ENCODE measurements at regions not wholly inside any gene's neighbourhood (a gene's known extent, or its start where the extent isn't known, plus 50 kb on each side); places are given as distances from the start of the nearest gene placed in this dataset.

DNA sequence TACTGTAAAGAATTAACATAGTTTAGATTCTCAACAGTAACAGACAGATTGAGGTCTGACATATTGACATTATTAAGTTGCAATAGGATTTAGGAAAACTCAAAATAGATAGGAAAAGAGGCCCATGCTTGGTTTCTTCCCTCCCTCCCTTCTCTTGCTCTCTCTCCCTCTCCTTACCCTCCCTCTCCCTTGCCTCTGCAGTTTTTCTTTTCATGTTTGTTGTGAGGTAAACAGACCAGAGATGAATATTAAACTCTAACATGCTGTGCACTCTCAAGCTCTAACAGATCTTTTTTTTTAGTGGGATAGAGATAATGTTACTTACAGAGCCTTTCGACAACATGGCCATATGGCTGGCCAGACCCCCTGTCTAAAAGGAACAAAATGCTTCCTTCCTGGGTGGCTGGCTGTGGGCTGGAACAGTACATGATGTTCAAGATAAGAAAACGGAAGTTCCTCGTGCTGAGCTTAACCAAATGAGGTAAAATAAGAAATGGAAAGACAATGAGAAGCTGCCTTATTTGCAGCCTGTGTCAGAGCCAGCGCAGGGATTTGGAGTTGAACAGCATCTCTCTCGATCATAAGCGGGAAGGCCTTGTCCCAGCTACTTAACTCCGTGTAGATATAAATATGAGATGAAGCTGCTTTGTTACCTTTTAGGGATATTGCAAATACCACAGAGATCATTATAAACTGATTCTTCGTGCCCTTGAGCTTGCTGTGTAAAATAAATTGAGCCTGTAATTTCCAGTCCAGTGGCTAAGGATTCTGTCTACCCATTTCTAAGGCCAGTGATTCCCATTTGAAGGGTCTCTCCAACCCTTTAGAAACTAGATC is 391.9 kb upstream of the NPVF start:
- no peaks in the 10 kb centered on the region for H4K20me1 ChIP-seq (ENCODE audit: insufficient read depth, low read length)
- no peaks in the 10 kb centered on the region for H3K9me3 ChIP-seq (ENCODE audit: insufficient read depth, low read length)
- no peak overlapping the region for H3K4me3 ChIP-seq (ENCODE audit: low read length)
- no peaks in the 10 kb centered on the region for H3K36me3 ChIP-seq (replicated peaks; ENCODE audit: low read depth, low read length)
- H3K27me3 ChIP-seq (ENCODE audit: low read depth, low read length): no peaks in the 10 kb centered on the region
- H3K4me1 ChIP-seq (ENCODE audit: low read length): no peaks in the 10 kb centered on the region
- no peak overlapping the region for H3K9ac ChIP-seq (ENCODE audit: low read length)
- no peak overlapping the region for H2AFZ ChIP-seq (ENCODE audit: low read depth, low read length)
- TF ChIP-seq EZH2phosphoT487 (IDR thresholded peaks at IDR 0.05; ENCODE audit: low read depth) (no peak), CTCF (IDR thresholded peaks at IDR 0.05; ENCODE audit: low read depth, low read length) (no peak)
- H3K4me2 ChIP-seq (ENCODE audit: low read length): no peak overlapping the region
- no peaks in the 10 kb centered on the region for H3K79me2 ChIP-seq (ENCODE audit: low read length)
- no peak overlapping the region for H3K27ac ChIP-seq (ENCODE audit: low read length)

DNA sequence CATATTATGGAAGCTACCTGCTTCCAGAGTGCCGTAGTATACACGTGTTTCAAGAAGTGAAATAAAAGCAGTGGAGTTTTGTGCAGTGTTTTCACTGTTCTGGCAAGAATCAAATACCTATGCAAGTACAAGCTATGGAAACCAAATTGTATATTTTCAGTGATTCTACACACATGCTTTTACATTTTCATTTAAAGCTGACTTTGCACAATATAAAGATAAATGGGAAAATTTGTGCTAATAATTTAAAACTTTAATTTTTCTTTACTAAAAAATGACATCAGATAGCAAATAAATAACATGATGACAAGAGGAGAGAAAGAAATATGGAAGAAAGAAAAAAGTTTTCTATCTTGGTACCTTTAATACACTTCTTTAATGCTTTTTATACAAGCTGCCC is 393.7 kb upstream of the NPVF start:
- TF ChIP-seq CTCF (IDR thresholded peaks at IDR 0.05; ENCODE audit: low read depth, low read length) (no peak), EZH2phosphoT487 (IDR thresholded peaks at IDR 0.05; ENCODE audit: low read depth) (no peak)
- Histone ChIP-seq H3K4me1 (ENCODE audit: low read length) (no peaks in the 10 kb centered on the region), H4K20me1 (ENCODE audit: insufficient read depth, low read length) (no peaks in the 10 kb centered on the region), H3K36me3 (replicated peaks; ENCODE audit: low read depth, low read length) (no peaks in the 10 kb centered on the region), H3K27ac (ENCODE audit: low read length) (no peak overlapping the region), H3K4me2 (ENCODE audit: low read length) (no peak overlapping the region), H2AFZ (ENCODE audit: low read depth, low read length) (no peak overlapping the region), H3K27me3 (ENCODE audit: low read depth, low read length) (no peaks in the 10 kb centered on the region), H3K9me3 (ENCODE audit: insufficient read depth, low read length) (no peaks in the 10 kb centered on the region), H3K9ac (ENCODE audit: low read length) (no peak overlapping the region), H3K4me3 (ENCODE audit: low read length) (no peak overlapping the region), H3K79me2 (ENCODE audit: low read length) (no peaks in the 10 kb centered on the region)

DNA sequence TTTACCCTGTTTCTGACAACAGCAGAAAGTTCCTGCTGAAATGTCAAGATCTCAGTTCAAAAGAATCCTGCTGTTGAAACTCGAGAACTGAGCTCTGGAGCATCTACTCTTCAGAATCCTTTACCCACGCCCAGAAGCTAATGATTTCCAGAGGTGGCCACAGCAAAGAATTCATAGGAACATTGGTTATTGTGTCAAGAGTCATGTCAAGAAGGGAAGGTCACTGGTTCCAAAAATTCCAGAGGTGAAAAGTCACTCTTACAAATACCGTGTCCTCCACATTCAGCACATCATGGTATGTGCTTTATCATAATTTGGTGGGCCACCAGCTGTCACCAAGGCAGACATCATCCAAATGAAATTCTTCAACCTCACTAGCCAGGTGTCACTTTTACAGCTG is 394.4 kb upstream of the NPVF start:
- H3K36me3 ChIP-seq (replicated peaks; ENCODE audit: low read depth, low read length): no peaks in the 10 kb centered on the region
- H3K4me2 ChIP-seq (ENCODE audit: low read length): no peak overlapping the region
- no peaks in the 10 kb centered on the region for H4K20me1 ChIP-seq (ENCODE audit: insufficient read depth, low read length)
- no peak for TF ChIP-seq EZH2phosphoT487 (IDR thresholded peaks at IDR 0.05; ENCODE audit: low read depth)
- TF ChIP-seq CTCF (IDR thresholded peaks at IDR 0.05; ENCODE audit: low read depth, low read length): no peak
- no peak overlapping the region for H3K4me3 ChIP-seq (ENCODE audit: low read length)
- no peaks in the 10 kb centered on the region for H3K79me2 ChIP-seq (ENCODE audit: low read length)
- H3K27me3 ChIP-seq (ENCODE audit: low read depth, low read length): no peaks in the 10 kb centered on the region
- no peak overlapping the region for H2AFZ ChIP-seq (ENCODE audit: low read depth, low read length)
- H3K9me3 ChIP-seq (ENCODE audit: insufficient read depth, low read length): no peaks in the 10 kb centered on the region
- H3K27ac ChIP-seq (ENCODE audit: low read length): no peak overlapping the region
- H3K9ac ChIP-seq (ENCODE audit: low read length): no peak overlapping the region
- H3K4me1 ChIP-seq (ENCODE audit: low read length): no peaks in the 10 kb centered on the region

GRCh38 chr7:25624051-25624450 is 395.8 kb upstream of the NPVF start:
- H3K4me1 ChIP-seq (ENCODE audit: low read length): no peaks in the 10 kb centered on the region
- no peak overlapping the region for H2AFZ ChIP-seq (ENCODE audit: low read depth, low read length)
- no peaks in the 10 kb centered on the region for H3K36me3 ChIP-seq (replicated peaks; ENCODE audit: low read depth, low read length)
- H4K20me1 ChIP-seq (ENCODE audit: insufficient read depth, low read length): no peaks in the 10 kb centered on the region
- H3K9me3 ChIP-seq (ENCODE audit: insufficient read depth, low read length): no peaks in the 10 kb centered on the region
- H3K4me2 ChIP-seq (ENCODE audit: low read length): no peak overlapping the region
- no peak for TF ChIP-seq CTCF (IDR thresholded peaks at IDR 0.05; ENCODE audit: low read depth, low read length)
- TF ChIP-seq EZH2phosphoT487 (IDR thresholded peaks at IDR 0.05; ENCODE audit: low read depth): no peak
- no peaks in the 10 kb centered on the region for H3K79me2 ChIP-seq (ENCODE audit: low read length)
- no peaks in the 10 kb centered on the region for H3K27me3 ChIP-seq (ENCODE audit: low read depth, low read length)
- no peak overlapping the region for H3K4me3 ChIP-seq (ENCODE audit: low read length)
- H3K27ac ChIP-seq (ENCODE audit: low read length): no peak overlapping the region
- no peak overlapping the region for H3K9ac ChIP-seq (ENCODE audit: low read length)

All from OCI-LY3 (cell line).